Thyroid gland (tissue), 4 donors: ENCODE measurements at regions not wholly inside any gene's neighbourhood (a gene's known extent, or its start where the extent isn't known, plus 50 kb on each side); places are given as distances from the start of the nearest gene placed in this dataset.

ENCODE experiments used
- POLR2A ChIP-seq, 2 donors: fragments of 450-650 bp; IDR thresholded peaks; one replicate each; pipeline ENCODE4 v1.6.1; 2017; ENCODE audit warnings: antibody characterized with exemption in 2 of 2, mild to moderate bottlenecking in 2 of 2, moderate library complexity in 1 of 2
- TF ChIP-seq, protein P1 (sequence below), 6 experiments: fragments of 200-600 bp in 3 of 6; fragments of 450-650 bp in 3 of 6; sonication (generic) in 3 of 6; IDR thresholded peaks; one replicate each; pipeline ENCODE4 v1.5.1; 2016 to 2019; ENCODE audit warnings: antibody characterized with exemption in 6 of 6, mild to moderate bottlenecking in 2 of 6, inconsistent platforms in 1 of 6, moderate library complexity in 1 of 6

- no peak for TF ChIP-seq POLR2A (IDR thresholded peaks at IDR 0.05)
- TF ChIP-seq, protein P1, sequence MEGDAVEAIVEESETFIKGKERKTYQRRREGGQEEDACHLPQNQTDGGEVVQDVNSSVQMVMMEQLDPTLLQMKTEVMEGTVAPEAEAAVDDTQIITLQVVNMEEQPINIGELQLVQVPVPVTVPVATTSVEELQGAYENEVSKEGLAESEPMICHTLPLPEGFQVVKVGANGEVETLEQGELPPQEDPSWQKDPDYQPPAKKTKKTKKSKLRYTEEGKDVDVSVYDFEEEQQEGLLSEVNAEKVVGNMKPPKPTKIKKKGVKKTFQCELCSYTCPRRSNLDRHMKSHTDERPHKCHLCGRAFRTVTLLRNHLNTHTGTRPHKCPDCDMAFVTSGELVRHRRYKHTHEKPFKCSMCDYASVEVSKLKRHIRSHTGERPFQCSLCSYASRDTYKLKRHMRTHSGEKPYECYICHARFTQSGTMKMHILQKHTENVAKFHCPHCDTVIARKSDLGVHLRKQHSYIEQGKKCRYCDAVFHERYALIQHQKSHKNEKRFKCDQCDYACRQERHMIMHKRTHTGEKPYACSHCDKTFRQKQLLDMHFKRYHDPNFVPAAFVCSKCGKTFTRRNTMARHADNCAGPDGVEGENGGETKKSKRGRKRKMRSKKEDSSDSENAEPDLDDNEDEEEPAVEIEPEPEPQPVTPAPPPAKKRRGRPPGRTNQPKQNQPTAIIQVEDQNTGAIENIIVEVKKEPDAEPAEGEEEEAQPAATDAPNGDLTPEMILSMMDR (IDR thresholded peaks at IDR 0.05) = no peak
Observed at GRCh38 chr21:34271189-34271851, 92.5 kb upstream of the KCNE2 start.
